Fibroblast of the conjunctiva (primary cell): ENCODE measurements at regions not wholly inside any gene's neighbourhood (a gene's known extent, or its start where the extent isn't known, plus 50 kb on each side); places are given as distances from the start of the nearest gene placed in this dataset.

Experiments
- DNase-seq: peaks from one replicate; pipeline ENCODE4 v3.0.0-alpha.2; 2010; ENCODE audit warnings: low read depth

GRCh38 chr13:50195045-50195444 lies 179.8 kb downstream of the KCNRG start:
- no peak for DNase-seq

GRCh38 chr13:50196118-50196517 lies 180.9 kb downstream of the KCNRG start:
- no peak for DNase-seq

- DNase-seq: no peak
Measured at GRCh38 chr13:50197705-50198104, 182.5 kb downstream of the KCNRG start.

GRCh38 chr13:50198508-50198907 lies 183.3 kb downstream of the KCNRG start:
- peak; percentile 61 for DNase-seq

- no peak for DNase-seq
Measured at GRCh38 chr13:50200569-50200968, 185.3 kb downstream of the KCNRG start.

- DNase-seq: no peak
Measured at GRCh38 chr13:50200988-50201387, 185.7 kb downstream of the KCNRG start.

- no peak for DNase-seq
Measured at GRCh38 chr13:50202485-50202884, 187.2 kb downstream of the KCNRG start.

GRCh38 chr13:50203256-50203941 lies 188.2 kb downstream of the KCNRG start:
- no peak for DNase-seq

GRCh38 chr13:50205581-50205980 lies 190.3 kb downstream of the KCNRG start:
- DNase-seq: no peak

- DNase-seq: peak; percentile 74
Measured at GRCh38 chr13:50208826-50209335, 193.6 kb downstream of the KCNRG start.

GRCh38 chr13:50209631-50210030 lies 194.4 kb downstream of the KCNRG start:
- no peak for DNase-seq

- no peak for DNase-seq
Measured at GRCh38 chr13:50213526-50213925, 198.3 kb downstream of the KCNRG start.

GRCh38 chr13:50214514-50214913 lies 199.3 kb downstream of the KCNRG start:
- DNase-seq: no peak

- DNase-seq: no peak
Measured at GRCh38 chr13:50215399-50215798, 200.2 kb downstream of the KCNRG start.

- no peak for DNase-seq
Measured at GRCh38 chr13:50219743-50220142, 204.5 kb downstream of the KCNRG start.

- no peak for DNase-seq
Measured at GRCh38 chr13:50220938-50221337, 205.7 kb downstream of the KCNRG start.

GRCh38 chr13:50222569-50223332 lies 207.5 kb downstream of the KCNRG start:
- DNase-seq: no peak

GRCh38 chr13:50224534-50224933 lies 209.3 kb downstream of the KCNRG start:
- peak; percentile 22 for DNase-seq

- no peak for DNase-seq
Measured at GRCh38 chr13:50225193-50226155, 210.2 kb downstream of the KCNRG start.

- DNase-seq: no peak
Measured at GRCh38 chr13:50226515-50227155, 211.4 kb downstream of the KCNRG start.

- no peak for DNase-seq
Measured at GRCh38 chr13:50227361-50227760, 212.1 kb downstream of the KCNRG start.

- no peak for DNase-seq
Measured at GRCh38 chr13:50228527-50228926, 213.3 kb downstream of the KCNRG start.
